ENCODE measurements at regions not wholly inside any gene's neighbourhood (a gene's known extent, or its start where the extent isn't known, plus 50 kb on each side); places are given as distances from the start of the nearest gene placed in this dataset.
A peak's percentile ranks its signal among the peaks of the same experiment; 100 is the strongest.
"Not testable (repeated sequence)": the region's sequence is repeated elsewhere in the genome, so short reads cannot be mapped to it uniquely, and the experiment has no call there.

GRCh38 chr6:170006900-170007467, 255.6 kb downstream of the ERMARD start:
- no peak for DNase-seq

DNA sequence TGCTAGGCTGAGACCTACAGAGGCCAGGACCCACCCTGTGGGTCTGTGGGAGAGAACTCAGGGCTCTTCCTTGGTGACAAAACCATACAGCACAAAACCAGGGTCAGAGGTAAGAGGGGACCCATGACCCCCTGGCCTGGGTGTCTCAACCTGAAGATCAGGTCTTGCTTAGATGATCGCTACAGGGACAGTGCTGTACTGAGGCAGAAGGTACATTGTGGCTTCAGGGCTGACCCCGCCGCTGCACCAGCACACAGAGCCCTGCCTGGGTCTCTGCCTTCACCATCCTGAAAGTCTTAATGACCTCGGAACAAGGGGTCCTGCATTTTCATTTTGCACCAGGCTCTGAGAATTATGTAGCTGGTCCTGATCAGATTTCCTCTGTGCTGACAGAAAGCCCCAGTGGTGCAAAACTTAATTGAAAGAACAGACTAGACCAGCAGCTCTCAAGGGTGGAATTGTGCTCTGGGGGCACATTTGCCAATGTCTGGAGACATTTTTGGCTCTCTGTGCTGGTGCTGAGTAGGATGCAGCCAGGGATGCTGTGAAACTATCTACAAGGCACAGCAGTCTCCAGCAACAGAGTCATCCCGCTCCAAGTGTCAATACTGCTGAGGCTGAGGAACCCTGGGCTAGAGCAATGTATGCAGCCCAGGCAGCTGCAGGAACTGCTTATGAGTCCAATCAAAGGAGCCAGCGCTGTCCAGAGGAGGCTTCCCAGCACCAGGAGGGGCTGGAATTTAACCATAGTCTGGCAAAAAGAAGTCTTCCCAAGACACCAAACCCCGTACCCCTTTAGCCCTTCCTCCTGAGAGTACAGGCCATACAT, 254.9 kb downstream of the ERMARD start:
- DNase-seq, result no peak

- DNase-seq, result no peak
Observed at GRCh38 chr6:170005665-170006064, 254.2 kb downstream of the ERMARD start.

- no peak for DNase-seq
Observed at GRCh38 chr6:170004585-170005210, 253.3 kb downstream of the ERMARD start.

DNA sequence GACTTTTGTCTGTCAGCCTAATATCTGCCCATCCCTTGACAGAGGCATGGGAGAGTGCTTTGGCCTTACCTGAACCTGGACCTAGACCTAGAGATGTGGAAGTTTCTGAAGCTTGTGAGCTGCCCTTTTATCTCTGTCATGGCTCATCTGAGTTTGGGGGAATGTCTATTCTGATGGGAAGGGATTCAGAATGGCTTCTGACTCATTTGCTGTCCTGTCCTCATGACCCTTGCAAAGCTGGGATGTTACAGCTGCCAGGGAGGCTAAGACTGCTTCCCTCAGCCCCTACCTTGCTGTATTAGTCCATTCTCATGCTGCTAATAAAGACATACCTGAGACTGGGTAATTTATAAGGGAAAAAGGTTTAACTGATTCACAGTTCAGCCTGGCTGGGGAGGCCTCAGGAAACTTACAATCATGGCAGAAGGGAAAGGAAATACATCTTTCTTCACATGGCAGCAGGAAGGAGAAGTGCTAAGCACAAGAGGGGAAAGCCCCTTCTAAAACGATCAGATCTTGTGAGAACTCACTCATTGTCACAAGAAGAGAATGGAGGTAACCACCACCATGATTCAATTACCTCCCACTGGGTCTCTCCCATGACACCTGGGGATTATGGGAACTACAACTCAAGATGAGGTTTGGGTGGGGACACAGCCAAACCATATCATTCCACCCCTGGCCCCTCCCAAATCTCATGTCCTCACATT, 252.2 kb downstream of the ERMARD start:
- no peak for DNase-seq

- no peak for DNase-seq
Observed at GRCh38 chr6:170003027-170003426, 251.6 kb downstream of the ERMARD start.

GRCh38 chr6:170001782-170002181, 250.4 kb downstream of the ERMARD start:
- DNase-seq, result not testable (repeated sequence)

- DNase-seq, result no peak
Observed at GRCh38 chr6:170000071-170000843, 248.8 kb downstream of the ERMARD start.

DNA sequence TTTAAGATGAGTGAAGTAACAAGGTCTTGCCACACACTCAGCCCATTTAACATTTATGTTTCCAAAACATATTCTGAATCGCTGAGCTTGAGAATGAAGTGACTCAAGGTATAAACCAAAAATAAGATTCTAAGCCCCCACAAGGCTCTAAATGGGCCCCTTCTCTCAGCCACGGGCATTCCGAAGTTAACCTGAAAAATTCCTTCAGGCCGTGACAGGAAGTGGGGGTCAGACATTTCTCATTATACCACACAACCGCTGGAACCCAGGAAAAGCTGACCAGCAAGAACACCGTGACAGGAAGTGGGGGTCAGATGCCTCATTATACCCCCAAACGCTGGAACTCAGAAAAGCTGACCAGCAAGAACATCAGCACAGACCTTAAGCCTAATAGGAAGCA, 247.9 kb downstream of the ERMARD start:
- DNase-seq, result no peak

DNA sequence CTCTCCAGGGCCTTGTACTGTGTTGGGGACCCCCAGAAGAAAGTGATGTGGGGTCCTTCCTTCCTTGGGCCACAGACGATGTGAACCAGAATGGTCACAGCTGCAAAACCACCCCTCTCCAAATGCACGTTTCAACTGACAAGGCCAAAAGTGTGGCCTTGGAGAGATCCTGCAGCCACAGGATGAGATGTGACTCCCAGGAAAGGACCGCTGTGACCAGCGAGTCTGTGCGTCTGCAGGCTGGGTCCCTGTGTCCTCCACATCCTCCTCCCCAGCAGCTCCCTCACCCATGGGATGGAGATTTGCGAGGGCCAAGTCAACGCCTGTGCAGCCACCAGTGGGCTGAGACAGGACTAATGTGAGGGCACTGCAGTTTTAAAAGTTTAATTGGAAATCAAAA, 247.0 kb downstream of the ERMARD start:
- DNase-seq, result no peak

DNA sequence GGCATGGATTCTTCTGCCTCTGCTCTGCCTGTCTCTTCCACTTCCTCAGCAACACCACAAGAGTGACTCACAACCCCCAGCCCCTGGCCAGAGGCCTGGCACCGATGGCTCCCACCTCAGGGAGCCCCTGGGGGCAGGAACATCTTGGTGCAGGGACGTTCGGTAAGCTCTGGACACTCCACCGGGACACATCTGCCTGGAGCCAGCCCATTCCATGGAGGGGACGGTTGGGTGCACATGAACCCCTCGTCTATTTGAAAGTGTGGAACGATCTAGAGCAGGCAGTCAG, 246.5 kb downstream of the ERMARD start:
- DNase-seq, result no peak

DNA sequence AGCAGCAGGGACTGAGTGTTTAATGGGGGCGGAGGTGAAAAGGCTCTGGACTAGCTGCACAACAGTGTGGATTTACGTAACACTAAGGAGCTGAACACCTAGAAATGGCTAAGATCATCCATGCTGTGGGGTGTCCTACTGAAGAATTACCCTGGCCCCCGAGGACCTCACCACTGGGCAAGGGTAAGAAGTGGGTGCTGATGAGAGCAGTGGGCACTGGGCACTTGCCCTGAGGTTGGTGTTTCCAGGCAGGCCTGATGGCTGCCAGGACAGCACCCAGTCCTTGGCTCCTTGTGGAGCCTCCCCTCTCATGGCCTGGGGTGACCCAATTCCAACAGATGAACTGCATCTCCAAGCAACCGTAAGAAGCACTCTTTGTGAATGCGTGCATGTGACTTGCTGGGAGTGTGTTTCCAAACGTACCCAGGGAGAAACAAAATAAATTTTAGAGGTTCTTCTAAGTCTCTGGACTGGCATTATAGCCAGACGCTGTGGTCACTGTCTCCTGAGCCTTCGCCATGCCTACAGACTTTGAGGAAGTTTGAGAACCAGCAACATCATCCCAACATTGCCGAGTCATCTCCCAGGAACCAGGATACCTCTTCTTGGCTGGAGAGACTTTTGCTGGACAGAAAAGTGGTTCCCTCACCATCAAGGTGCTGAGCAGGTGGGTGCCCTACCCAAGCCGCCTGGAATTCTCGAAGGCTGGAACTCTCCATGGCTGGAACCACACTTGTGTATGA, 245.9 kb downstream of the ERMARD start:
- DNase-seq, result no peak

DNA sequence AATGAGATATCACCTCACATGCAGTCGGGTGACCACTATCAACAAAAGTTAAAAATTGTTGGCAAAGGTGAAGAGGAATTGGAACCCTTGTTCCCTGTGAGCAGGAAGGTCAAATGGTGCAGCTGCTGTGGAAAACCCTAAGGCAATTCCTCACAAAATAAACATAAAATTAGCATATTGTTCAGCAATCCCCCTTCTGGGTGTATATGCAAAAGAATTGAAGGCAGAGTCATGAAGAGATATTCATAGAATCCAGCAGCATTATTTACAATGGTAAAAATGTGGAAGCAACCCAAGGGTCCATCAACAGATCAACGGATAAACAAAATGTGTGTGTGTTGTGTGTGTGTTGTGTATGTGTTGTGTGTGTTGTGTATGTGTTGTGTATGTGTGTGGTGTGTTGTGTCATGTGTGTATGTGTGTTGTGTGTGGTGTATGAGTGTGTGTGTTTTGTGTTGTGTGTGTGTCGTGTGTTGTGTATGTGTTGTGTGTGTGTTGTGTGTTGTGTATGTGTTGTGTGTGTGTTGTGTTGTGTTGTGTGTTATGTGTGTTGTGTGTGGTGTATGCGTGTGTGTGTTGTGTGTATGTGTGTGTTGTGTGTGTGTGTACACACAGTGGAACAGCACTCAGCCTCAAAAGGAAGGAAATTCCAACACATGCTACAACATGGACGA, 245.1 kb downstream of the ERMARD start:
- DNase-seq, result no peak

DNA sequence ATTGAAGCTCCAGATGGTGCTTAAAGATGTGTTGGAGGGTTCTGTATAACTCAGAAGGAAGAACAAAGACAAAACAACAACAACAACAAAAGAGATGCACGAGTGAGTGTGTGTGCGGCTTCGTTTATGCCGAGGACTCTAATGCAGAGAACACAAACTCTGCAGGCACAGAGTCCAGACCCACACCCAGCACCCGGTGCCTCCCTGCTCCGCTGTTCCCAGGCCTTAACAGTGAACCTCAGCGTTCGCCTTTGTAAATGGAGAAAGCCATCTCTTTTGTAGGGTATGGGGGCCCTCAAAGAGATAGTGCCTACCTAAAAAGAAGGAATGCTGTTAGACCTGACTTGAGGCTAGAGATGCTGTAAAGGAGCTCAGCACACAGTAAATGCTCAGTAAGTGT, 243.3 kb downstream of the ERMARD start:
- no peak for DNase-seq

DNA sequence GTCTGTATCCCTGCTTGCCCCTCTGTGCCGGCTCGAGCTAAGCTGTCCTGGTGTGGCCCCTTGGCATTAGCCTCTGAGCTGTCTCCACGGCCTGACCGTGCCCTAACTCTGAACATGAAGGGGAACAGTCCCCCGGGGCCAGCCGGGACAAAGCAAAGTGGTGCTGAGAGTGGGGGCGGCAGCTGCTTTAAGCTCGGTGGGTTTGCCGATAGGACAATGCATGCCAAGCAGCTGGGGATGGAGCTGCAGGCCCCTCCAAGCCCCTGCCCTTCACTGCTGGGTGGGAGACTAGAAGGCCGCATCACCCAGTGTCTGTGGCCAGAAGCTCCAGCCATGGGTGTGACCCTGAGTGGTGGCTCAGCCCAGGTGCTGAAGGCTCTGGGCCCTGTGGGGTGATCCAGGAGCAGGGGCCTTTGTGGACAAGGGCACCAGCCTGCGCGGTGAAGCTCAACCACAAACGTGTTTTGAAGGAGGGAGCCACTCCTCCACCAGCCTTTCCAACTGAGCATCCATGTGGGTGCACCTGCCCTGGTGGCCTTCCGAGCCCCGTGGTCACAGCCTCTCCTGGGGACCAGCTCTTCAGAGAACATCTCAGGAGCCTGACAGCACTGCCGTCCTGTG, 242.5 kb downstream of the ERMARD start:
- no peak for DNase-seq

GRCh38 chr6:169991913-169992312, 240.5 kb downstream of the ERMARD start:
- DNase-seq, result no peak

DNA sequence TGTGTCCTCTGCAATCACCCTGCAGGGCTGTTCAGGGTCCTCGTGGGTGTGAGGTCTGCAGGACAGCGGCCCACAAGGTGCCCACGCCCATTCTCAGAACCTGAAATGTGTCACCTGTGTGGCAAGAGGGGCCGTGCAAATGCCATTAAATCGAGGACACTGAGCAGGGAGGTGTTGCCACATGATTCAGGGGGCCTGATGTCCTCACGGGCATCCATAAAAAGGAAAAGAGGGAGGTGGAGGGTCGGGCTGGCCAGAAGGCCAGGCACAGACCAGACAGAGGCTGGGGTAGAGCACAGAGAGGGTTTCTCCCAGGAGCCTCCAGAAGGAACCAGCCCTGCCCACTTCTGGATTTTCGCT, 239.6 kb downstream of the ERMARD start:
- DNase-seq, result no peak

- DNase-seq, result peak; percentile 75
Observed at GRCh38 chr6:169990095-169991030, 238.9 kb downstream of the ERMARD start.

DNA sequence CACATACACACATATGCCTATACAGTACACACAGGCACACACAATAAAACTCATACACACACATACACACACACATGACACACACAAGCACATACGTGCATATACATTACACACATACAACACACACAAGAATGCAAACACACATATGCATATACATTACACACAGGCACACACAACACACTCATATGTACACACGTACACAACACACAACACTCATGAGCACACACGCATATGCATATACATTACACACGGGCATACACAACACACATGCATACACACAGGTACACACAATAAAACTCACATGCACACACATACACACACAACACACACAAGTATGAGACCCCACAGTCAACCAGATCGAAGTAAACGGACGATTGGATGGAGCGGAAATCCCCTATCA, 238.2 kb downstream of the ERMARD start:
- DNase-seq, result no peak

All from stimulated activated CD4-positive, alpha-beta T cell treated with anti-CD3 and anti-CD28 coated beads, Interleukin-15, amount 100 ng/mL, for 24 hours (primary cell).